ENCODE measurements at regions not wholly inside any gene's neighbourhood (a gene's known extent, or its start where the extent isn't known, plus 50 kb on each side); places are given as distances from the start of the nearest gene placed in this dataset.

DNA sequence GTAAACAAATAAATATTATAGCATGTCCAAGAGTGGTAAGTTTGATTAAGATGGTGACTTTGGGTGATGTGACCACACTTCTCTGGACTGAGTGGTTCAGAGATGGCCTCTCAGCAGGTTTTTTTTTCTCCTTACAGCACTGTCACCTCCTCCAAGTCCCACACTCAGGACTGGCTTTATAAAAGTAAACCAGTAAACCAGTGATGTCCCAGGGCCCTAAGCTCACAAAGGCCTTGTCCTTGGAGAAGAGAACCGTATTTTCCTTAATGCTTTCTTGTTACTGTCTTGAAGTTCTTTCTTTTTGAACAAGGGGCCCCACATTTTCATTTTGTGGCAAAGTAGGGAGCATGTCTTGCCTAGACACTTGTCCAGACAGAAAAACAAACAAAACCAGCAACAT is 274.0 kb downstream of the MYCN start:
- TF ChIP-seq, protein P1, sequence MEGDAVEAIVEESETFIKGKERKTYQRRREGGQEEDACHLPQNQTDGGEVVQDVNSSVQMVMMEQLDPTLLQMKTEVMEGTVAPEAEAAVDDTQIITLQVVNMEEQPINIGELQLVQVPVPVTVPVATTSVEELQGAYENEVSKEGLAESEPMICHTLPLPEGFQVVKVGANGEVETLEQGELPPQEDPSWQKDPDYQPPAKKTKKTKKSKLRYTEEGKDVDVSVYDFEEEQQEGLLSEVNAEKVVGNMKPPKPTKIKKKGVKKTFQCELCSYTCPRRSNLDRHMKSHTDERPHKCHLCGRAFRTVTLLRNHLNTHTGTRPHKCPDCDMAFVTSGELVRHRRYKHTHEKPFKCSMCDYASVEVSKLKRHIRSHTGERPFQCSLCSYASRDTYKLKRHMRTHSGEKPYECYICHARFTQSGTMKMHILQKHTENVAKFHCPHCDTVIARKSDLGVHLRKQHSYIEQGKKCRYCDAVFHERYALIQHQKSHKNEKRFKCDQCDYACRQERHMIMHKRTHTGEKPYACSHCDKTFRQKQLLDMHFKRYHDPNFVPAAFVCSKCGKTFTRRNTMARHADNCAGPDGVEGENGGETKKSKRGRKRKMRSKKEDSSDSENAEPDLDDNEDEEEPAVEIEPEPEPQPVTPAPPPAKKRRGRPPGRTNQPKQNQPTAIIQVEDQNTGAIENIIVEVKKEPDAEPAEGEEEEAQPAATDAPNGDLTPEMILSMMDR (IDR thresholded peaks at IDR 0.05), result no peak
- no peak for TF ChIP-seq ZFX (IDR thresholded peaks at IDR 0.05; ENCODE audit: borderline replicate concordance)

All from 22Rv1 (cell line).